ENCODE measurements at regions not wholly inside any gene's neighbourhood (a gene's known extent, or its start where the extent isn't known, plus 50 kb on each side); places are given as distances from the start of the nearest gene placed in this dataset.
"Not testable (repeated sequence)": the region's sequence is repeated elsewhere in the genome, so short reads cannot be mapped to it uniquely, and the experiment has no call there.

GRCh38 chr3:40908612-40909011, 290.7 kb upstream of the CTNNB1 start:
- DNase-seq: no peak

GRCh38 chr3:40911264-40911663, 288.0 kb upstream of the CTNNB1 start:
- no peak for DNase-seq

GRCh38 chr3:40911928-40912327, 287.4 kb upstream of the CTNNB1 start:
- no peak for DNase-seq

GRCh38 chr3:40912461-40912860, 286.8 kb upstream of the CTNNB1 start:
- DNase-seq: no peak

- no peak for DNase-seq
Measured at GRCh38 chr3:40913192-40913591, 286.1 kb upstream of the CTNNB1 start.

- no peak for DNase-seq
Measured at GRCh38 chr3:40913641-40914040, 285.7 kb upstream of the CTNNB1 start.

- DNase-seq: no peak
Measured at GRCh38 chr3:40914475-40914874, 284.8 kb upstream of the CTNNB1 start.

GRCh38 chr3:40915346-40915865, 283.9 kb upstream of the CTNNB1 start:
- no peak for DNase-seq

GRCh38 chr3:40920041-40920440, 279.3 kb upstream of the CTNNB1 start:
- DNase-seq: no peak

- DNase-seq: no peak
Measured at GRCh38 chr3:40921251-40921650, 278.1 kb upstream of the CTNNB1 start.

GRCh38 chr3:40923143-40923542, 276.2 kb upstream of the CTNNB1 start:
- DNase-seq: no peak

- no peak for DNase-seq
Measured at GRCh38 chr3:40923651-40924050, 275.7 kb upstream of the CTNNB1 start.

- peak; percentile 83 for DNase-seq
Measured at GRCh38 chr3:40924559-40925141, 274.7 kb upstream of the CTNNB1 start.

- no peak for DNase-seq
Measured at GRCh38 chr3:40925231-40925630, 274.1 kb upstream of the CTNNB1 start.

- DNase-seq: no peak
Measured at GRCh38 chr3:40930131-40930538, 269.2 kb upstream of the CTNNB1 start.

GRCh38 chr3:40930756-40931155, 268.5 kb upstream of the CTNNB1 start:
- peak; percentile 82 for DNase-seq

GRCh38 chr3:40938591-40938990, 260.7 kb upstream of the CTNNB1 start:
- DNase-seq: no peak

GRCh38 chr3:40939030-40939740, 260.1 kb upstream of the CTNNB1 start:
- no peak for DNase-seq

- DNase-seq: no peak
Measured at GRCh38 chr3:40939741-40940130, 259.6 kb upstream of the CTNNB1 start.

- DNase-seq: no peak
Measured at GRCh38 chr3:40940651-40941050, 258.7 kb upstream of the CTNNB1 start.

- DNase-seq: not testable (repeated sequence)
Measured at GRCh38 chr3:40947022-40947421, 252.3 kb upstream of the CTNNB1 start.

- DNase-seq: not testable (repeated sequence)
Measured at GRCh38 chr3:40949347-40949746, 250.0 kb upstream of the CTNNB1 start.

- no peak for DNase-seq
Measured at GRCh38 chr3:40951636-40952035, 247.7 kb upstream of the CTNNB1 start.

- no peak for DNase-seq
Measured at GRCh38 chr3:40961104-40961857, 238.0 kb upstream of the CTNNB1 start.
